ENCODE measurements at regions not wholly inside any gene's neighbourhood (a gene's known extent, or its start where the extent isn't known, plus 50 kb on each side); places are given as distances from the start of the nearest gene placed in this dataset.

DNA sequence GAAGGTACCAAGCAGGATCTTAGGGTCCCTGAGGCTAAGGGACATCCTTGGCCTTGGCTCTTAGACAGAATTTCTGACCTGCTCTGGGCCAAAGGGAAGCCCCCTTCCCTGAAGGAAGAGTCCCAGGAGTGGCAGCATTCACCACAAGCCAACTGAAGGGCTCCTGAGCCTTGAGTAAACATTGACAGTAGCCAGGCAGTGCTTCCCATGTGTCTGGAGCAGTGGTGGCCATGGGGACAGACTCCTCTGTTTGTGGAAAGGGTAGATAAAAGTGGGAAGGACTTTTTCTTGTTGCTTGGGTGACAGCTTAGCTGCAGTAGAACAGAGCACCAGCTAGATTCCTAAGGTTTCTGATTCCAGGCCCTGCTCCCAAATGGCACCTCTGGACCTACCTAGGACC lies 61.4 kb upstream of the VLDLR start:
- H3K27ac ChIP-seq = no peak overlapping the region
- intact Hi-C loops (cut with DNase I) = no loop called here
- H3K4me3 ChIP-seq = no peak overlapping the region
- TF ChIP-seq, protein P1, sequence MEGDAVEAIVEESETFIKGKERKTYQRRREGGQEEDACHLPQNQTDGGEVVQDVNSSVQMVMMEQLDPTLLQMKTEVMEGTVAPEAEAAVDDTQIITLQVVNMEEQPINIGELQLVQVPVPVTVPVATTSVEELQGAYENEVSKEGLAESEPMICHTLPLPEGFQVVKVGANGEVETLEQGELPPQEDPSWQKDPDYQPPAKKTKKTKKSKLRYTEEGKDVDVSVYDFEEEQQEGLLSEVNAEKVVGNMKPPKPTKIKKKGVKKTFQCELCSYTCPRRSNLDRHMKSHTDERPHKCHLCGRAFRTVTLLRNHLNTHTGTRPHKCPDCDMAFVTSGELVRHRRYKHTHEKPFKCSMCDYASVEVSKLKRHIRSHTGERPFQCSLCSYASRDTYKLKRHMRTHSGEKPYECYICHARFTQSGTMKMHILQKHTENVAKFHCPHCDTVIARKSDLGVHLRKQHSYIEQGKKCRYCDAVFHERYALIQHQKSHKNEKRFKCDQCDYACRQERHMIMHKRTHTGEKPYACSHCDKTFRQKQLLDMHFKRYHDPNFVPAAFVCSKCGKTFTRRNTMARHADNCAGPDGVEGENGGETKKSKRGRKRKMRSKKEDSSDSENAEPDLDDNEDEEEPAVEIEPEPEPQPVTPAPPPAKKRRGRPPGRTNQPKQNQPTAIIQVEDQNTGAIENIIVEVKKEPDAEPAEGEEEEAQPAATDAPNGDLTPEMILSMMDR (IDR thresholded peaks at IDR 0.05) = no peak
- H3K27me3 ChIP-seq = no peaks in the 10 kb centered on the region
- H3K36me3 ChIP-seq = no peaks in the 10 kb centered on the region
- H3K4me1 ChIP-seq = no peaks in the 10 kb centered on the region
- H3K9ac ChIP-seq (ENCODE audit: low read depth in 2 of 2, low read length in 2 of 2) = no peak overlapping the region
- no peaks in the 10 kb centered on the region for H3K9me3 ChIP-seq
- DNase-seq = no peak

DNA sequence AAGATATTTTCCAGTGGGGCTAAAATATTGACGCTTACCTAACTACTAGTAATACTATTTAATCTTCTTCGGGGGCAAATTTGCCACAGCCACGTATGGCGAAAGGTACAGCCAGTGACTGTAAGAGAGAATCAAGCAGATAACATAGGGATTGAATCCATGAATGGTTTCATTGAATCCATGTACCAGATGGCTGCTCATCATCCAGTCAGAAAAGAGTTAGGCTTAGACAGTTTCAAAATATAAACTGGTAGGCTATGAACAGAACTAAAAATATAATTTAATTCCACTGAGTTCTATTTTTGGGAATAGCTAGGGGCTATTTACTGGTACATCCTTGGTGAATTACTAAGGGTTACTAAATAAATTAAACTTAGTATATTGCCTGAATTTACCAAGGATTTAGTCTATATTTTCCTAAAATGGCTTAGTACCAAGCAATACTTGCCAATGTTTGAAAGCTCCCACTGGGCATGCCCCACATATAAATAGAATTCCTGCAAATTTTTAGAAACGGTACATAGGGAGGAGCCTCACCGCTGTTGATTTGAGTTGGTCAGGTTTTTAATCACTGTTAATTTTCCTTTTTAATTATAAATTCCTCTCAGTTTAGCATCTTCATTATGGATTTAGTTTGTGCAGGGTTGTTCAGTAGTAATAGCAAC lies 55.8 kb upstream of the VLDLR start:
- intact Hi-C loops (cut with DNase I) = no loop called here
- no peaks in the 10 kb centered on the region for H3K27me3 ChIP-seq
- no peaks in the 10 kb centered on the region for H3K9me3 ChIP-seq
- no peak overlapping the region for H3K4me3 ChIP-seq
- H3K9ac ChIP-seq (ENCODE audit: low read depth in 2 of 2, low read length in 2 of 2) = no peak overlapping the region
- no peaks in the 10 kb centered on the region for H3K36me3 ChIP-seq
- H3K27ac ChIP-seq = no peak overlapping the region
- H3K4me1 ChIP-seq = peaks cover 3% of the 10 kb centered on the region
- no peak for DNase-seq
- TF ChIP-seq, protein P1 (IDR thresholded peaks at IDR 0.05) = no peak

GRCh38 chr9:2567922-2568321 lies 53.7 kb upstream of the VLDLR start:
- no peak overlapping the region for H3K4me3 ChIP-seq
- TF ChIP-seq, protein P1 (IDR thresholded peaks at IDR 0.05) = no peak
- H3K4me1 ChIP-seq = peaks cover 3% of the 10 kb centered on the region
- H3K27me3 ChIP-seq = no peaks in the 10 kb centered on the region
- peak; percentile 32 for DNase-seq
- no peak overlapping the region for H3K9ac ChIP-seq (ENCODE audit: low read depth in 2 of 2, low read length in 2 of 2)
- no peaks in the 10 kb centered on the region for H3K36me3 ChIP-seq
- no peaks in the 10 kb centered on the region for H3K9me3 ChIP-seq
- no peak overlapping the region for H3K27ac ChIP-seq
- intact Hi-C loops (cut with DNase I) = no loop called here

GRCh38 chr9:2568689-2569088 lies 52.9 kb upstream of the VLDLR start:
- DNase-seq = peak; percentile 24
- TF ChIP-seq, protein P1 (IDR thresholded peaks at IDR 0.05) = no peak
- intact Hi-C loops (cut with DNase I) = no loop called here
- Histone ChIP-seq H3K27ac (no peak overlapping the region), H3K27me3 (no peaks in the 10 kb centered on the region), H3K36me3 (no peaks in the 10 kb centered on the region), H3K9me3 (no peaks in the 10 kb centered on the region), H3K4me3 (no peak overlapping the region), H3K4me1 (peaks cover 3% of the 10 kb centered on the region), H3K9ac (ENCODE audit: low read depth in 2 of 2, low read length in 2 of 2) (no peak overlapping the region)

DNA sequence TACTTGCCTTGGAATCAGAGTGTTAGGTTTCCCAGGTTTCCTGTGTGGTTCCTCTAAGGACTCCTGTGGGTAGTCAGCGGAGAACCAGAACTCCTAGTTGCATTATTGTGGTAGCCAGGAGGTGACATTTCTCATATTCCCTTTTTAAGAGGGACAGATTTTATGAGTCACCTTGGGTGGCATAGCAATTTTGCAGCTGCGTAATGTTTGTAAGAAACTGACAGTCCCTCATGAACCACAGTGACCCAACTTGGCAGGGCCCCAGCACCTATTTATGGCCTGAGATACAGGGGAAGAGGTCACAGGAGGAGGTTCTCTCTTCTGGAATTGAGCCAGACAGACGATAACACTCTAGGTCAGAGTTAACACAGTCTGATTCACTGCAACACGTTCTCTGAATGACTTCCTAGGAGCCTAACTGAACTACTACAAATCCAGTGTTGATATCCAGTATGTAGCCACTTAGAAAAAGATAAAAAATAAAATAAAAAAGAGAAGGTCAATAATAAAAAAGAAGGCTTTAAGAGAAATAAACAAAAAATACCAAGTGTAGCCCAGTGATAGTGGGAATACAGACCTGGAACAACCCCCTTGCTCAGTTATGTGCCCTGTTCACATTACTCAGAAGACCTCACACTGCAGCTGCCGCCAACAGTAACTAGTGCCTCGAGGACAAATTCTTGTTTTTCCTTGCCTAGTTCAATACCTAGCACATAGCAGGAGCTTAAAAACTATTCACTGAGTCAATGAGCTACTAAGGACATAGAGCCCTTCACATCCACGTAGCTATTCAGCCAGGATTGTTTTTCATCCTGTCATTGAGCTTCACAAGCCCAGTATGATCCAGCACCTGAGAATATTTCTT lies 50.7 kb upstream of the VLDLR start:
- intact Hi-C loops (cut with DNase I) = no loop called here
- no peak overlapping the region for H3K27ac ChIP-seq
- no peak overlapping the region for H3K4me3 ChIP-seq
- peaks cover 3% of the 10 kb centered on the region for H3K4me1 ChIP-seq
- H3K9me3 ChIP-seq = no peaks in the 10 kb centered on the region
- DNase-seq = peak; percentile 96
- peak overlapping the region in 1 of 2 donors; percentile 32 for H3K9ac ChIP-seq (ENCODE audit: low read depth in 2 of 2, low read length in 2 of 2)
- no peaks in the 10 kb centered on the region for H3K36me3 ChIP-seq
- H3K27me3 ChIP-seq = no peaks in the 10 kb centered on the region
- TF ChIP-seq, protein P1 (IDR thresholded peaks at IDR 0.05) = no peak

Data from colonic mucosa (tissue), 4 donors.